ENCODE measurements at regions not wholly inside any gene's neighbourhood (a gene's known extent, or its start where the extent isn't known, plus 50 kb on each side); places are given as distances from the start of the nearest gene placed in this dataset.

DNA sequence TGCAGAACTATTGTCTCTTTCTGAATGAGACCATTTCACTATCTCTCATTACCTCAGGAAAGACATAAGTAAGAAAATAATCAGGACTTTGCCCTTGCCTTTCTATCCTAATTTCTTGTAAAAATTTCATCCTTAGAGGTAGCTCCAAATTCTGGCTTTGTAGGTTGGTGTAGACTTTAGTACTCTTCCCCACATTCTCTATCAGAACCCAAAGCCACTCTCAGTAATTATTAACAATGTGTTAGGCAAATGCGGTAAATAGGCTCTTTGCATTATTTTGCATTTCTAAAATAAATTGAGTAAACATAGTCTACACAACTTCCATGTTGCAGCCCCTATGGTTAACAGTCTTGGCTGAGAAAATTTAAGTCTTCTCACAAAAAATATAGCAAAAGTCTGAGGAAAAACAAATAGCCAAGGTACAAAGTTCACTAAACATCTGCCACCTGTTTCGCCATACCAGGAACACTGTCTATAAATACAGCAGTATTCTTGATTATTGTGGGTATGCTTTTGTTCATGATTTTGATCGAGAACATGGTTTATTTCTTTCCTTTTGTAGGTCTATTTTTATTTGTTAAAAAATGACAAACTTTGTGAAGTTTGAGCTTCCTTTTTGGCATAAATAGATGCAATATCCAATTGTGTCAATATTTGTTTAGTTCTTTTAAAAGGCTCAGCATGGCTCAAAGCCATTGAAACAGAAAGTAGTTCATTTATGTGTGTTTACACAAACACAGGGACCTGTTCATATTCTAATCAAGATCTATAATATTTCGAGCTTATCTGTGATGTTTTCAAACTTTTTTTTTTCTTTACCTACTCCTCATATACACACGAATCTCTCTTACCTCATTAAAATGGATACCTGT, 1061.5 kb downstream of the CNTNAP5 start:
- TF ChIP-seq, protein P1, sequence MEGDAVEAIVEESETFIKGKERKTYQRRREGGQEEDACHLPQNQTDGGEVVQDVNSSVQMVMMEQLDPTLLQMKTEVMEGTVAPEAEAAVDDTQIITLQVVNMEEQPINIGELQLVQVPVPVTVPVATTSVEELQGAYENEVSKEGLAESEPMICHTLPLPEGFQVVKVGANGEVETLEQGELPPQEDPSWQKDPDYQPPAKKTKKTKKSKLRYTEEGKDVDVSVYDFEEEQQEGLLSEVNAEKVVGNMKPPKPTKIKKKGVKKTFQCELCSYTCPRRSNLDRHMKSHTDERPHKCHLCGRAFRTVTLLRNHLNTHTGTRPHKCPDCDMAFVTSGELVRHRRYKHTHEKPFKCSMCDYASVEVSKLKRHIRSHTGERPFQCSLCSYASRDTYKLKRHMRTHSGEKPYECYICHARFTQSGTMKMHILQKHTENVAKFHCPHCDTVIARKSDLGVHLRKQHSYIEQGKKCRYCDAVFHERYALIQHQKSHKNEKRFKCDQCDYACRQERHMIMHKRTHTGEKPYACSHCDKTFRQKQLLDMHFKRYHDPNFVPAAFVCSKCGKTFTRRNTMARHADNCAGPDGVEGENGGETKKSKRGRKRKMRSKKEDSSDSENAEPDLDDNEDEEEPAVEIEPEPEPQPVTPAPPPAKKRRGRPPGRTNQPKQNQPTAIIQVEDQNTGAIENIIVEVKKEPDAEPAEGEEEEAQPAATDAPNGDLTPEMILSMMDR (IDR thresholded peaks at IDR 0.05; ENCODE audit: low read depth, low read length) = no peak
- TF ChIP-seq POLR2A (IDR thresholded peaks at IDR 0.05; ENCODE audit: extremely low read depth, insufficient read length) = no peak

Data from NB4 (cell line).